PC-9 (cell line): ENCODE measurements at regions not wholly inside any gene's neighbourhood (a gene's known extent, or its start where the extent isn't known, plus 50 kb on each side); places are given as distances from the start of the nearest gene placed in this dataset.

Experiments used
- CTCF ChIP-seq: fragments of 200-600 bp; sonication (generic); conservative IDR thresholded peaks from 2 replicates; pipeline ENCODE4 v1.6.1; 2017; ENCODE audit warnings: mixed run types, antibody characterized with exemption, mild to moderate bottlenecking, moderate library complexity
- EZH2 ChIP-seq: fragments of 200-600 bp; sonication (generic); IDR thresholded peaks from 2 replicates; pipeline ENCODE4 v1.8.0; 2017; ENCODE audit warnings: antibody characterized with exemption, low read depth

GRCh38 chr5:122629121-122629677 is 145.7 kb upstream of the SNX2 start:
- TF ChIP-seq CTCF (no peak), EZH2 (no peak)
